GM21529 (cell line): ENCODE measurements at regions not wholly inside any gene's neighbourhood (a gene's known extent, or its start where the extent isn't known, plus 50 kb on each side); places are given as distances from the start of the nearest gene placed in this dataset.
"Not testable (repeated sequence)": the region's sequence is repeated elsewhere in the genome, so short reads cannot be mapped to it uniquely, and the experiment has no call there.

Source experiments
- ATAC-seq: cut with Tn5 transposase; IDR thresholded peaks from one replicate; pipeline ENCODE4 v1.9.1; 2021; ENCODE audit not compliant: unreplicated experiment

- ATAC-seq: no peak
Observed at GRCh38 chr4:28241021-28241420, 1380.4 kb downstream of the STIM2 start.

DNA sequence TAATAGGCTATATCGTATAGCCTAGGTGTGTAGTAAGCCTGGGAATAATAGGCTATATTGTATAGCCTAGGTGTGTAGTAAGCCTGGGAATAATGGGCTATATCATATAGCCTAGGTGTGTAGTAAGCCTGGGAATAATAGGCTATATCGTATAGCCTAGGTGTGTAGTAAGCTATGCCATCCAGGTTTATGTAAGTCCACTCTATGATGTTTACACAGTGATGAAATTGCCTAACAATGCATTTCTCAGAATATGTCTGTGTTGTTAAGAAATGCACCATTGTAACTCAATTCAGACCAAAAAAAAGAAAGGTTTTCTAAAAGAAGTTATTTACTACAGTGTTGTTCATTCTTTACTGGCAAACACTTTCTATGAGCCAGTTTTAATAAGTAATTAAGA, 1387.2 kb downstream of the STIM2 start:
- ATAC-seq: no peak

GRCh38 chr4:28248269-28248668, 1387.6 kb downstream of the STIM2 start:
- ATAC-seq: no peak

GRCh38 chr4:28250646-28251045, 1390.0 kb downstream of the STIM2 start:
- ATAC-seq: no peak

- no peak for ATAC-seq
Observed at GRCh38 chr4:28251831-28252230, 1391.2 kb downstream of the STIM2 start.

DNA sequence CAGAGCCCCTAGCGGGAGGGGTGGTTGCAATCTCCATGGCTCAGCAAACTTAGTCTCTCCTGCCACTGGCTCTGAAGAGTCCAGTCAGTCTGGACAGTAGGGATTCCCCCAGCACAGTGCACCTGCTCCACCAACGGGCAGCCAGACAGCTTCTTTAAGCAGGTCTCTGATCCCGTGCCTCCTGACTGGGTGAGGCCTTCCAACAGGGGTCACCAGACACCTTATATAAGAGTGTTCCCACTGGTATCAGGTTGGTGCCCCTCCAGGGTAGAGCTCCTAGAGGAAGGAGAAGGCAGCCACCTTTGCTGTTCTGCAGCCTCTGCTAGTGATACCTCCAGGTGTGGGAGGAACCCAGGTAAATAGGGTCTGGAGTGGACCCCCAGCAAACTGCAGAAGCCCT, 1393.4 kb downstream of the STIM2 start:
- ATAC-seq: no peak

GRCh38 chr4:28256295-28256694, 1395.7 kb downstream of the STIM2 start:
- no peak for ATAC-seq

DNA sequence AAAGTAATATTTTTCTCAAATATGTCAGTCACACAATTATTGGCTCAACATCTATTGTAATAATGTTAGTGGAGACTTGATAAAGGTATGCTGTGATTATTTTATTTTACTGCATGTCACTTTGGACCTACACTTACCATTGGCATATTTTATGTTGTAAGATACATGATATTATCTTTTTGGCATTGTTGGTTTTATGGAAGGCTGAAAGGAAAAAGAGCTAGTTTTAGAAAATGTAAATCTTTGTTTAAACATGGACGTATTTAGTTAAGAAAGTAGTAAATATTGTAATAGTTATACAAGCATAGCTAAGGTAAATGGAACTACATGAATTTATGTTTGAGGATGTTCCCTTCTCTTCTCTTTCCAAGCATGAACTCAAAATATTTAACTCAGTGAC, 1399.3 kb downstream of the STIM2 start:
- ATAC-seq: no peak

DNA sequence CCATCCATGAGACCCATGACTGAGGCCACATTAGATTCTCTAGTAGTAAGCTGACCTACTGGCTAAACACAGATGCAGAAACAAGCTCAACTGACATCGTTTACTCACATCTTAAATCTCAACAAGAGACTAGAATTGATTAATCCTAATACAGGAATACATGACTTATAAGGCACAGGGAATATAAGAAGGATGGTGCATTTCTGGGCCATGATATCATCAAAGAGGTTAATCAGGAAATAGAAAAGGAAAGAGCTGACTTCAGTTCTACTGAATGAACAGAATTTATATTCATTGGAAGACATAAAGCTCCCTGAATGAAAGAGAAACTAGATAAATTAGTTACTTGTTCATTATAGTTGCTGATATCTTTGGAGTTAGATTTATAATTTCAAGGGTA, 1406.5 kb downstream of the STIM2 start:
- ATAC-seq: no peak

DNA sequence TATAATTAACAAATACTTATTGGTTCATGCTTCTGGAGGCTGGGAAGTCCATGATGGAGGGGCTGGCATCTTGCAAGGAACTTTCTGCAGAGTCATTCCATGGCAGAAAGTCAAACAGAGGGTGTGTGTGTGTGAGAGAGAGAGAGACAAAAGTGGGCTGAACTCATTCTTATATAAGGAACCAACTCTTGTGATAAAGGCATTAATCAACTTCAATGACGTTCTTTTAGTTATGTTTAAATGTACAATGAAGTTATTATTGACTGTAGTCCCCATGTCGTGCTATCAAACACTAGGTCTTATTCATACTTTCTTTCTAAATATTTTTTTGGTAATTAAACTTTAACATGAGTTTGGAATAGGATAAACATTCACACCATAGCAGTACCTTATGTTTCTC, 1408.8 kb downstream of the STIM2 start:
- no peak for ATAC-seq

- ATAC-seq: no peak
Observed at GRCh38 chr4:28277931-28278330, 1417.3 kb downstream of the STIM2 start.

DNA sequence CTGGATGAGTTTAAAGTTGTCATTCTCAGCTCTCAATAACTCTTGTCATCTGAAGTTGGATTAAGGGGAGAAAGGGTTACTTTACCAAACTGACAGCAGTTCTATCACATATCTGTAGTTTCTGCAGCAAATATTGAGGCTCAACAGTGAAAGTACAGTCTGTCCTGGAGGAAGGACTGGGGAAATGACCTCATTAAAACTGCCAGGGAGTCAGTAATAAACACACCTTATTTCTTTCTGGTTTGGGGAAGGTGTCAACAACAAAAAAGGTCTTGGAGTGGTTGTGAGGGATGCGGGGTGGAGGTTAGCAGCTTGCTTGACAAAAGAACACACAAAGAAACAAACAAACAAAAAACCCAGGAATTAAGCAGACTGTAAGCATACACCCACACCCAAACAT, 1418.0 kb downstream of the STIM2 start:
- no peak for ATAC-seq

- ATAC-seq: no peak
Observed at GRCh38 chr4:28279249-28279648, 1418.6 kb downstream of the STIM2 start.

DNA sequence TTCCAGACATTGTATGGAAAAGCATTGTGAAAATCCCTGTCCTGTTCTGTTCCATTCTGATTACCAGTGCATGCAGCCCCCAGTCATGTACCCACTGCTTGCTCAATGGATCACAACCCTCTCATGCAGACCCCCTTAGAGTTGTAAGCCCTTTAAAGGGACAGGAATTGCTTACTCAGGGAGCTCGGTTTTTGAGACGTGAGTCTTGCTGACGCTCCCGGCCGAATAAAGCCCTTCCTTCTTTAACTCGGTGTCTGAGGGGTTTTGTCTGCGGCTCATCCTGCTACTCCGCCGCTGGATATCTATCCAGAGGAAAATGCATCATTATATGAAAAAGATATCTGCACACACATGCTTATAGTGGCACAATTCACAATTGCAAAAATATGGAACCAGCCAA, 1425.6 kb downstream of the STIM2 start:
- ATAC-seq: not testable (repeated sequence)

DNA sequence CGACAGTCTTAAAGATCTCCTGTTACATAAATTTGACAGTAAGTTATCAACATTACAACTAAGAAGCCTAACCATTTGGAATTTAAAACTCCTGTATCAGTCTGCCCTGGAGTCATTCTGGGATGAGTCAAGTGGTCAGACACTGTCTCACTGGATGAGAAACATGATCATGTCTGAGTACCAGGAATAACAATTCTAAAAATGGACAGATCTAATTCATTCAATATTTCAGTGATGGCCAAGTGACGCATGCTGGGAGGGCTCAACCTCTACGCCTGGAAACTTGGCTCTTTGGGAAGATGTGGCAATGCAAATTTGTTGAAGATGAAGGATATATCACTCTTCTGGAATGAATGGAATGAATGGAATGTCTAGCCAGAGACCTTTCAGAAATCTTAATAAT, 1427.2 kb downstream of the STIM2 start:
- no peak for ATAC-seq

GRCh38 chr4:28296239-28296638, 1435.6 kb downstream of the STIM2 start:
- ATAC-seq: no peak

- ATAC-seq: no peak
Observed at GRCh38 chr4:28310926-28311325, 1450.3 kb downstream of the STIM2 start.

GRCh38 chr4:28312497-28312896, 1451.9 kb downstream of the STIM2 start:
- not testable (repeated sequence) for ATAC-seq

- ATAC-seq: no peak
Observed at GRCh38 chr4:28313729-28314713, 1453.4 kb downstream of the STIM2 start.

DNA sequence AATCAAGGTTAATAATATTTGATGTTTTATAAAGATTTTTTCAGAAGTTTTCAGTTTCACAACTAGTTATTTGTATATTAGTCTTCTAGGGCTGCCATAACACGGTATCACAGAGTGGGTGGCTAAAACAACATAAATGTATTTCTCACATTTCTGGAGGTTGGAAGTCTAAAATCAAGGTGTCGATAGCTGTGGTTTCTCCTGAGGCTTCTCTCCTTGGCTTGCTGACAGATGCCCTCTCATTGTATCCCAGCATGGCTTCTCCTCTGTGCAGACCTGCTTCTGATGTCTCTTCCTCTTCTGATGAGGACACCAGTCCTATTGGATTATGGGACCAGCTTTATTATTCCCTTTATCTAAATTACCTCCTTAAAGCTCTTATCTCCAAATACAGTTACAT, 1456.6 kb downstream of the STIM2 start:
- no peak for ATAC-seq

- ATAC-seq: no peak
Observed at GRCh38 chr4:28334249-28334648, 1473.6 kb downstream of the STIM2 start.

DNA sequence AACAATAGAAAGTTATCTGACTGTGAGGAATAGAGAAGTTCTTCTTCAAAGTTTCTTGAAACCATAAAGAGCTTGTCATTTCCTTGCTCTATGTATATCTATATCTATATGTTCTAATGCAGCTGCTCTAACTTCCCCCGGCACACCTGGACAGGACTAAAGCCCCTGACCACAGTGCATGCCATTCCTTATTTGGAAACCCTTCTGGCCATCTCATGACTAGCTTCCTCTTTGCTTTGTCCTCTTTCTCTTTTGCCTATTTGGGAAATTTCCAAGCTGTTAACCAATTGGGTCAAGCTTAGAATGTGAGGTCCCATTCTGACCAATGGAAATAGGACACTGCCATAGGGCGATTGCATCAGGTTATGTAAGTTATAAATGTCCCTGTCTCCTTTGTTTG, 1481.1 kb downstream of the STIM2 start:
- no peak for ATAC-seq

DNA sequence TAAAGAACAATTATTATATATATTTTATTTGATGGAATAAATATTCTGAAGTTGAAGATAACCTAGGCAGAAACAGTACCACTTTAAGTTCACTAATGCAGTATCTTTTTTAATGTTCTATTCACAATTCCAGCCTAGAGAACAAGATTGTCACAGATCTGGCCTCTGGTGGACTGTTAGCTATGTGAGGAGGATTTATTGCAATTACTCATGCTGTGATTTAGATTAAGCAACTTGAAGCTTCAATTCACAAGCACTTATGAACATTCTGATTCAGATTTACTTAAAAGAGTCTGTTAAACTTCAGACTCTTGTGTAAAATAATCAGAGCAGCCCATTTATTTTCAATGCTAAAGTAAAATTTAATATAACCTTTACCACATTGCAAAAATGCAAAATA, 1489.8 kb downstream of the STIM2 start:
- no peak for ATAC-seq
